Pancreas (tissue), 10 donors: ENCODE measurements at regions not wholly inside any gene's neighbourhood (a gene's known extent, or its start where the extent isn't known, plus 50 kb on each side); places are given as distances from the start of the nearest gene placed in this dataset.

Source experiments
- ATAC-seq, 4 donors: fragments of 200-7000 bp; cut with Tn5 transposase; one replicate each; pipeline versions ENCODE4 v1.8.0 to v1.9.1; 2020; ENCODE audit warnings: mild to moderate bottlenecking in 4 of 4, moderate library complexity in 4 of 4
- DNase-seq, 6 donors: peaks; one replicate each; pipeline ENCODE4 v3.0.0-alpha.2; 2020
- FAIRE-seq: peaks from 2 replicates; lab custom pipeline; 2012; peaks lifted over from hg19 to GRCh38; lab: Jason Lieb, UNC
- H3K27ac ChIP-seq, 4 donors: fragments of 200-600 bp; sonication (generic); 1 replicate in 3 of 4; 2 replicates in 1 of 4; pipeline versions ENCODE4 v1.5.0 to v1.8.0; 2020
- H3K27me3 ChIP-seq, 4 donors: fragments of 200-600 bp; one replicate each; pipeline ENCODE4 v1.8.0; 2021
- H3K36me3 ChIP-seq, 3 donors: fragments of 200-600 bp; sonication (generic) in 1 of 3; one replicate each; pipeline versions ENCODE4 v1.5.0 to v1.8.0; 2020 to 2021
- H3K4me1 ChIP-seq, 3 donors: fragments of 200-600 bp; one replicate each; pipeline ENCODE4 v1.8.0; 2021
- H3K4me3 ChIP-seq, 4 donors: fragments of 200-600 bp; sonication (generic) in 2 of 4; one replicate each; pipeline versions ENCODE4 v1.5.0 to v1.8.0; 2020 to 2021
- H3K9me3 ChIP-seq, 4 donors: fragments of 200-600 bp; one replicate each; pipeline ENCODE4 v1.8.0; 2021
- WGBS, 2 donors: extraction: QIAGEN DNeasy Blood & Tissue Kit; methylation state at CpG; one replicate each; pipeline ENCODE4 v1.1.7; 2013; 5-methylcytosine and 5-hydroxymethylcytosine counted together
- intact Hi-C, 3 donors: fragments of 100-400 bp; cut with DNase I; formaldehyde crosslinking; loops; one replicate each; pipeline versions ENCODE4 v1.11.1 to v1.14.2; 2022
- TF ChIP-seq, protein P1 (sequence below), 4 donors: fragments of 200-600 bp; sonication (generic) in 3 of 4; IDR thresholded peaks; one replicate each; pipeline versions ENCODE4 v1.5.0 to v1.8.0; 2021; ENCODE audit warnings: antibody characterized with exemption in 4 of 4
- donor health status: healthy with polysubstance abuse.
- donor health status: DM: no; HTN: no; CAD: no; lungs with moderate emphysema.
- donor health status: DM: no; HTN: no; CAD: no.
- donor health status: control.
- donor health status: control.
- donor health status: Bipolar disorder and iron deficiency.
- donor health status: DM: yes; HTN: yes; CAD: no.
- donor health status: DM: no; HTN: no; CAD: no.
- donor health status: DM: no; HTN: no; CAD: no.
- donor health status: DM: yes; HTN: yes; CAD: no.

DNA sequence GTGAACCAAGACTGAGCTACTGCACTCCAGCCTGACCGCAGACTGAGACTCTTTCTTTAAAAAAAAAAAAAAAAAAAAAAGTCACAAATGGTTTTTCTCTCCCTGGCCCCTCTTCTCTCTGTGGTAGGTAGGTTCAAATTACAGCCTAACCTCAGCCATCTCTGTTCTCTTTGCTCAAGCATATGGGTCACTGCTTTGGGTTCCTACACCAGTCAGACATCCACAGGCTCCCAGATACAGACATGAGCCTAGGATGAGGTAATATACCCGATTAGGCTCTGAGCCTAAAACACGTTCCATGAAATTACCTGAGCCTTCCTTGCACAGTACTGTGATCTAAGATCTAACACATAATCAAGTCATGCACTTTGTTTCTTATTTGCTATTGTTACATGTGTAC is 90.5 kb upstream of the JAK1 start:
- TF ChIP-seq, protein P1, sequence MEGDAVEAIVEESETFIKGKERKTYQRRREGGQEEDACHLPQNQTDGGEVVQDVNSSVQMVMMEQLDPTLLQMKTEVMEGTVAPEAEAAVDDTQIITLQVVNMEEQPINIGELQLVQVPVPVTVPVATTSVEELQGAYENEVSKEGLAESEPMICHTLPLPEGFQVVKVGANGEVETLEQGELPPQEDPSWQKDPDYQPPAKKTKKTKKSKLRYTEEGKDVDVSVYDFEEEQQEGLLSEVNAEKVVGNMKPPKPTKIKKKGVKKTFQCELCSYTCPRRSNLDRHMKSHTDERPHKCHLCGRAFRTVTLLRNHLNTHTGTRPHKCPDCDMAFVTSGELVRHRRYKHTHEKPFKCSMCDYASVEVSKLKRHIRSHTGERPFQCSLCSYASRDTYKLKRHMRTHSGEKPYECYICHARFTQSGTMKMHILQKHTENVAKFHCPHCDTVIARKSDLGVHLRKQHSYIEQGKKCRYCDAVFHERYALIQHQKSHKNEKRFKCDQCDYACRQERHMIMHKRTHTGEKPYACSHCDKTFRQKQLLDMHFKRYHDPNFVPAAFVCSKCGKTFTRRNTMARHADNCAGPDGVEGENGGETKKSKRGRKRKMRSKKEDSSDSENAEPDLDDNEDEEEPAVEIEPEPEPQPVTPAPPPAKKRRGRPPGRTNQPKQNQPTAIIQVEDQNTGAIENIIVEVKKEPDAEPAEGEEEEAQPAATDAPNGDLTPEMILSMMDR (IDR thresholded peaks at IDR 0.05) = no peak
- DNase-seq (no peak), ATAC-seq (no peak), FAIRE-seq (no peak)
- no peak overlapping the region for H3K4me3 ChIP-seq
- 82 to 86% methylated on average over 3 of the region's 3 CpGs for WGBS, 2 donors
- no peaks in the 10 kb centered on the region for H3K9me3 ChIP-seq
- H3K4me1 ChIP-seq = peaks cover 0 to 8% (median 4%) of the 10 kb centered on the region in 3 donors
- H3K36me3 ChIP-seq = peaks cover 0 to 28% (median 0%) of the 10 kb centered on the region in 3 donors
- H3K27ac ChIP-seq = no peak overlapping the region
- no peaks in the 10 kb centered on the region for H3K27me3 ChIP-seq
- intact Hi-C loops = no loop called here

DNA sequence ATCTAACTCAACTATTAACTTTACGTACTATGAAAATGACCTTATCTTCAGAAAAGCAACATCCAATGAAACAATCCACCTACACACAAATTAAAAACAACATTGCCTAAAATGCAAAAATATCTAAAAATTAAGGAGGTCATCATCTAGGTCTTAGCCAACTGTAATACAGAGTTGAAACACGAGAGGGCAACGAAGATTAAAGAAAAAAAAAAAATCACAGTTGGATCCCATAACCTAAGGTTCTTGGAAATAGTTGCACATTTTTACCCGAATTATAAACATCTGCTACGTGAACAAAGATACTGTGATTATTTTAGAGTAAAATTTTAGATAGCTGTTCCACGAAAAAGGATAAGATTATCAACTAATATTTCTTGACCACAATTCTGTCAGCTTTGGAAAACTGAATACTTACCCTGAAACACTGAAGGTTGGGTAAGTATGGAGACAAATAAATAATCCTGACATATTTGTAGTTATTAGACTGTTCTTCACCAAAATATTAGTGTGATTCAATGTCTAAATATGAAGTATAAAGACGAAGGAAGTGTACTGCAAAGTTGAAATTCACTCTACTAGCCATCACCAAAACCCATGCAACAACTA is 88.0 kb upstream of the AK4 start:
- intact Hi-C loops = no loop called here
- no peaks in the 10 kb centered on the region for H3K9me3 ChIP-seq
- peaks cover 0 to 10% (median 8%) of the 10 kb centered on the region in 3 donors for H3K4me1 ChIP-seq
- H3K36me3 ChIP-seq = peaks cover 0 to 28% (median 0%) of the 10 kb centered on the region in 3 donors
- FAIRE-seq (peak; percentile 94), DNase-seq (no peak), ATAC-seq (peak in 3 of 4 donors; percentile 67 to 75 (median 72))
- TF ChIP-seq, protein P1 (IDR thresholded peaks at IDR 0.05) = peak; percentile 8 to 56 (median 34)
- H3K4me3 ChIP-seq = no peak overlapping the region
- no peak overlapping the region for H3K27ac ChIP-seq
- WGBS, 2 donors = 20 to 28% methylated on average over 7 of the region's 7 CpGs
- no peaks in the 10 kb centered on the region for H3K27me3 ChIP-seq

DNA sequence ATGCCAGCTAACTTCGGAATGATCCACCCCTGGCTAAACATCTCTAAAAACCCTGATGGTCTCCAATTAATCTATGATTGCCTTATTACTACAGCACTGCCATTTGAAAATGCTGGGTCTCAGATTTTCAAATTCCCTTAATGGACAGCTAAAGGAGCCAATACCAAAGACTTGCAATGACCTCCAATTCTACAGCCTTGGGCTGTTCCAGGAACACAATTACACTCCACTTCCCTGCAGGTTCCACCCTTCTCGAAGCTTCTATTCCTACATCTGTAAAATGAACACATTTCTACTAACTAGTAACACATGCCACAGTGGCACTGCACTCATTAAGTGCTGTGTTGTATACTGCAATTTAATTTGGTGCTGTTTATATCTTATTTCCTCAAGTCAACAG is 85.7 kb upstream of the AK4 start:
- H3K4me3 ChIP-seq = no peak overlapping the region
- H3K27ac ChIP-seq = no peak overlapping the region
- FAIRE-seq = no peak
- DNase-seq = no peak
- H3K27me3 ChIP-seq = no peaks in the 10 kb centered on the region
- TF ChIP-seq, protein P1 (IDR thresholded peaks at IDR 0.05) = no peak
- H3K4me1 ChIP-seq = peaks cover 0 to 10% (median 8%) of the 10 kb centered on the region in 3 donors
- H3K36me3 ChIP-seq = peaks cover 0 to 14% (median 0%) of the 10 kb centered on the region in 3 donors
- 61 to 63% methylated on average over 2 of the region's 2 CpGs for WGBS, 2 donors
- ATAC-seq = no peak
- intact Hi-C loops = no loop called here
- H3K9me3 ChIP-seq = no peaks in the 10 kb centered on the region

DNA sequence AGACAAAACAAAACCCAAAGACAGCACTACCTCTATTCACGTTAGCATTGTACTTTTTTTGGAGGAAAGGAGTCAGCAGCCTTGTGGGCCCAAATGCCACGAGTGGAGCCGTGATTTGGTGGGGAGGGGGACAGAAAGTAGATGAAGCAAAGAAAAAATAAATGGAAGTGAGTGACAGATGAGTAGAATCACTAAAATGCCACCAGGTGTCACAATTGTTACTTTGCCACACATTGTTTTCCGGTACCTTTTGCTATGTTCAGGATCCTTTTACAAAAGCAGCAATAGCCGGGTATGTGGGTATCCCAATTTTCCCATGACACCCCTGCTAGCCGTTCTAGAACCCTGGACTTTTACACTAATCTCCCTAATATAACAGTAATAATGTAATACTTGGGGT is 85.0 kb upstream of the AK4 start:
- Histone ChIP-seq H3K36me3 (peaks cover 0 to 7% (median 0%) of the 10 kb centered on the region in 3 donors), H3K4me1 (peaks cover 0 to 10% (median 8%) of the 10 kb centered on the region in 3 donors), H3K4me3 (no peak overlapping the region), H3K9me3 (no peaks in the 10 kb centered on the region), H3K27me3 (no peaks in the 10 kb centered on the region), H3K27ac (no peak overlapping the region)
- intact Hi-C loops = no loop called here
- TF ChIP-seq, protein P1 (IDR thresholded peaks at IDR 0.05) = no peak
- ATAC-seq (no peak), DNase-seq (no peak), FAIRE-seq (no peak)
- WGBS, 2 donors = 72 to 79% methylated on average over 6 of the region's 6 CpGs

DNA sequence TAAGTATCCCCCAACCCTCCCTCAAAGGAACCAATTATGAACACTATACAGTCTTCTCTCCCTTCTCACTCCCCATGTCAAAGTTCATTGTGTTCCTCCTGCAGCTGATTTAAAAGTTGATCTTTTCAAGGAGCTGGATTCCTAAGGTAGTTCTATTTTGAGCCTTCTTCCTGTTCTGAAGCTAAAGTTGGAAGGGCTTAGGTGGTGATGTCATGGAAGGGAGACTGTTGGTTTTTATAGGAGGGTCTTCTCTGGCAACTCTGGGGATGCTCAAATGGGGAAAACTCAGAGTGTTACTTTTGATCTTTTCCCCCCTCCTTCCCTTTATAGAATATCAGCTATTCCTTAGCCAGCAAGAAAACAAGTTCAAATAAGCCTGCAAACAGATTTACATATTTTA is 83.0 kb upstream of the AK4 start:
- Histone ChIP-seq H3K27ac (peak overlapping the region in 2 of 4 donors; percentile 96 to 99), H3K9me3 (no peaks in the 10 kb centered on the region), H3K27me3 (no peaks in the 10 kb centered on the region), H3K36me3 (no peaks in the 10 kb centered on the region), H3K4me3 (peak overlapping the region in 2 of 4 donors; percentile 56 to 86), H3K4me1 (peaks cover 0 to 5% (median 2%) of the 10 kb centered on the region in 3 donors)
- DNase-seq (no peak), ATAC-seq (no peak), FAIRE-seq (no peak)
- TF ChIP-seq, protein P1 (IDR thresholded peaks at IDR 0.05) = no peak
- intact Hi-C loops = no loop called here
